Lung microvascular endothelial cell (primary cell): ENCODE measurements at regions not wholly inside any gene's neighbourhood (a gene's known extent, or its start where the extent isn't known, plus 50 kb on each side); places are given as distances from the start of the nearest gene placed in this dataset.
"Not testable (repeated sequence)": the region's sequence is repeated elsewhere in the genome, so short reads cannot be mapped to it uniquely, and the experiment has no call there.

Experiments used
- DNase-seq, 2 donors: peaks; one replicate each; pipeline versions ENCODE4 v3.0.0 to v3.0.0-alpha.2; 2010; ENCODE audit warnings: low read depth in 2 of 2

DNA sequence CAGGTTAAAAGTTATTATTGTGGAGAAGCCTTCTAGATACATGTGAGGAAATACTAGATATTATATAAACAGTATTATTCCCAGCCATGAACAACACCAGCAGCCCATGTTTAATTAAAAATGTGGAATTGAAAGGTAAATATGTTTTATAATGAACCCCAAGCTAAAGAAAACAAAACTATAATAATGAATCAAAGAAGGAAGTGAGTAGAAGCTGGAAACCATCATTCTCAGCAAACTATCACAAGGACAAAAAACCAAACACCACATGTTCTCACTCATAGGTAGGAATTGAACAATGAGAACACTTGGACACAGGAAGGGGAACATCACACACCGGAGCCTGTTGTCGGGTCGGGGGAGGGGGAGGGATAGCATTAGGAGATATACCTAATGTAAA lies 167.6 kb upstream of the CXXC4 start:
- DNase-seq: not testable (repeated sequence)

DNA sequence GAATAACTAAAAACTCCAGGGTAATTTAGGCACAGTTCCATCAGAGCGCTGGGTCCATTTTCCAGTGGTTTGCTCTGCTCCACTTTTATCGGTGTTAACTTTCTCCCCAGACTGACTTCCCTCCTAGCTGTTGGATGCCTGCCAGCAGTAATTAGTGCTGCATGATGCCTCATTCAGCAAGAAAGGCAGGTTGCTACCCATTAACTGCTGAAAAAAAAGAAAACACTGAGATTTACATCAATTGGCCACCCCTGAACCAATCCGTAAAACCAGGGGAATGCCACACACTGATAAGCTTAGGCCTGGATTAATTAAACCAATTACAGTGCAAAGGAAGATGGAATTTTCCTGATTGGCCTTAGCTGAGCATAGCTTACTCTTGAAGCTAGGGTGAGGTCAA lies 182.4 kb upstream of the CXXC4 start:
- no peak for DNase-seq

DNA sequence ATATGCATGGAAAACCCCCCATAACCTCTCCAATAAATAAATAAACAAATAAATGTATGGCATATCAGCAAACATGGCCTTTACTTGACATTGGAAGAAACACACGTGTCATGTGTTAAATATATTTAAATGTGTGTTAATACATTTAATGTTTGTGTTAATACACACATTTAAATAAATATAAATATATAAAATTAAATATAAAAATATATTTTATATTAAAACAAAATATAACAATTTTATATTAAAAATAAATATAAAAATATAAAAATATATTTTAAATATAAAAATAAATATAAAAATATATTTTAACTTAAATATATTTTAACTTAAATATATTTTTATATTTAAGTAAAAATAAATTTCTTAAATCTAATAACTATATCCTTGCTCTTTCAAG lies 187.6 kb upstream of the CXXC4 start:
- DNase-seq: no peak

DNA sequence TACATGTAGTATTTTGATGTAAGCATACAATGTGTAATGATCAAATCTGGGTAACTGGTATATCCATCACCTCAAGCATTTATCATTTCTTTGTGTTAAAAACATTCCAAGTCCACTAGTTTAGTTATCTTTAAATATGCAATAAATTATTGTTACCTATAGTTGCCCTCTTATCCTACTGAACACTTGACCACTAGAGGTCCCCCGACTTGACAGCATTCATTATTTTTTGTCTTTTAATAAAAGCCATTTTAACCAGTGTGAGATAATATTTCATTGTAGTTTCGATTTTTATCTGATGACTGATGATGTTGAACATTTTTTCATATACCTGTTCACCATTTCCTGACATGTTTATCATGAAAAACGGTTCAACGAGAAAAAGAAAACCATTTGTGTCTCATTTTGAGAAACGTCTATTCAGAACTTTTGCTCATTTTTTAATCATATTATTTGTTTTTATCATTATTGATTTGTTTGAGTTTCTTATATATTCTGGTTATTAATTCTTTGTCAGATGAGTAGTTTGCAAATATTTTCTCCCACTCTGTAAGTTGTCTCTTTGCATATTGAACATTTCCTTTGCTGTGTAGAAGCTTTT lies 199.0 kb upstream of the CXXC4 start:
- DNase-seq: peak in 1 of 2 donors; percentile 10

DNA sequence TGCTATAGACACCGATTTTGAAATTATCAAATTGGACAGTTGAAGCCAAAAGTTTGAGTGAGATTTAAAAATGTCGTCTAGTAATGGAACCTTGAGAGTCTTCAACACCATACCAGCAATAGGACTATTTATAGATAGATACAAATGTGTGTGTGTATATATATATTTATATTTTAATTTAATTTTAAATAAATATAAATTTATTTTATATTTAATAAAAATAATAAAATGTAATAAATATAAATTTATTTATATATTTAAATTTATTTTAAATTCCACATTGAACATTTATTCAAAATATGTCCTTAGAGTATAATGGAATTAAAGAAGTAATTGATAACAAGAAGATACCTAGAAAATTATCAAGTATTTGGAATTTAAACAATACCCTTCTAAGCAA lies 221.9 kb upstream of the CXXC4 start:
- DNase-seq: no peak

DNA sequence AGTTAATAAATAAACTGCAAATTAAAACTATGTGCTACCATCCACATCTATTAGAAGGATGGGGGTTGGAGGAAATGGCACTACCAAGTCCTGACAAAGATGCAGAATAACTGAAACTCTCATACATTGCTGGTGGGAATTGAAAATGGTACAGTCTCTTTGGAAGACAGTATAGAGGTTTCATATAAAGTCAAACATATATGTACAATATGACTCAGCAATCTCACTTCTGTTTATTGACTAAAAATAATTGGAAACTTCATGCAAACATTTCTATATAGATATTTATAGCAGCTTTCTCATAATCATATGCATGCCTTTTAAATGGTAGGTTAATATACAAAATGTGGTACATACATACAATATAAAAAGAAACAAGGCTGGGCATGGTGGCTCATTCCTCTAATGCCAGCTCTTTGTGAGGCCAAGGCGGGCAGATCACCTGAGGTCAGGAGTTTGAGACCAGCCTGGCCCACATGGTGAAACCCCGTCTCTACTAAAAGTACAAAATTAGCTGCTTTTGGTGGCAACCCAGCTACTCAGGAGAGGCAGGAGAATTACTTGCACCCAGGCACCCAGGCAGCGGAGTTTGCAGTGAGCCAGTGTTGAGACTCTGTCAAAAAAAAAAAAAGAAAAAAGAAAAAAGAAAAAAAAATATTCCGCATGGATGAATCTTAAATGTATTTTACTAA lies 225.0 kb upstream of the CXXC4 start:
- no peak for DNase-seq

DNA sequence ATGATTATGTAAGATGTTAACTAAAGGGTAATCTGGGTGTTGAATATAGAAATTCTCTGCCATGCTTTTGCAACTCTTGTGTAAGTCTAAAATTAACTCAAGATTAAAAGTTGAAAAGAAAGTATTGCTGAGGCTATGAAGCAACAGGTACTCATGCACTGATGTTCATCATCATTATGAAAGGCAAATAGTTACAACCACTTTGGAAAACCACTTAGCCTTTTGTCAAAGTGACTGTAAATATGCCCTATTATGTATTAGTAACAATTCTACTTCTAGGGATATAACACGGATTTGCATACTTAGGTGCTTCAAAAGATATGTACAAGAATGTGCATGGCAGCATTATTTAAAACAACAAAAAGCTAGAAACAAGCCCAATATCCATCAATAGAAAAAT lies 227.8 kb upstream of the CXXC4 start:
- DNase-seq: no peak

DNA sequence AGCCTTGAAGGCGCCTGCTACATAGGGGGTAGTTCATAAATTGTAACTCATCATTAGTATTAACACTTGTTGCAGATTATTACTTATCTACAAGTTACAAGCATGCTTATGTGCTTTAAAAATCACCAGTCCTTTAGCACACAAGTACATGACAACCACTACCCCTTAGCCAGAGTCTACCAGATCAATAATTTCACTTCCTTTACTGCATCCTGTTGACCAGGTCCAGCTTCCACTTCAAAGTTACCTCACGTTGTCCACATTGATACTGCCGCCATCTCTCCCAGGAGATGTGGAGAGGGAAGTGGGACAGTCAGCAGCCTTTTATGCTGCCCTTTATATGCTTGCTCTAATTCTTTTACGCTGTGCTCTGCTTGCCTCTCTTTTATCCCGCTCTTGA lies 231.3 kb upstream of the CXXC4 start:
- DNase-seq: no peak

DNA sequence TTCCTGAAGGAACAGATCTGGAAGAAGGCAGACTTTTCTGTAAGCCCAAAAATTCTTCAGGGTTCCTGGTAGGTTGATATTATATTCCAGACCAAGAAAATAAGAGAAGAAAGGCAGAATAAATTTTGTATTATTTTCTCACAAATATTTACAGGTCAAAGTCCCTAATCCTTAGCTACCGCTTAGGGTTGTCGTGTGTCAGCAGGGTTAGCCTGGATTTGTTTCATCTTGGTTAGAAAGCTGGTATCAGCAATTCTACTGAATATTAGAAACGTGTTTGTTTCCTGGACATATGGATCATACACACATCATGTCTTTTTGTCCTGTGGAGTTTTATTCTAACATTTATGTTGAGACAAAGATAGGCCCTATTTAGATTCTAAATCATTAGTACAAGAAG lies 232.9 kb upstream of the CXXC4 start:
- DNase-seq: no peak

DNA sequence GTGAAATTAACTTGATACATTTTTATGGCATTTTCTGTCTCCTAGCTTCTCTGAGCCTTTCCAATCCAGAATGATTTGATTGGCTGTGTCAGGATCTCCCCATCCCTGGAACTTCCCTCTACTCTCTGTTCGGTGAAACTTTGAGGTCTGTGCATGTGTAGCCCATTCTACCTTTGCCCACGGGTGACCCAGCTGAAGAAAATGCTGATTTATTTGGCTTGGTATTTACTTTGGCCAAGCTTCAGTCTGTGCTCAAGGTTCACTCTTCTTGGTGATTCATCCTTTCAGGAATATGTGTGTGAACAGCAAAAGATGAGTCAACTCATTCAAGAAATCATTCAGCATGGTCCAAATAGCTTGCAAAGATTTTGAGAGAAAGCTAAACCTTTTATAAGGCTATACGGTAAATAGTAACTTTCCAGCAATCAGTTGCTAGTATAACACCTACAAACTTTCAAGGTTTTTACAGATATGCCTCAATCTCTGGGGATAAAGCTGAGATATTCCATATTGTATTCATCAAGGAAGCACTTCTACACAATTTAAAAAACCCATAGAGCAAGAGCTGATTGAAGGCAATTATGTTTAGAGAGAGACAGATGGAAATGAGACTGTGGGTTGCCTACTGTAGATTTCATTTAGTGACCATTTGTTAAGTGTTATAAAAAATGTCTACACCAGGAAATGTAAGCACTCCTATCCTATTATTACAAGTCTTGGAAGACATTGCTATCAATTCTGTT lies 233.9 kb upstream of the CXXC4 start:
- peak in 1 of 2 donors; percentile 32 for DNase-seq

DNA sequence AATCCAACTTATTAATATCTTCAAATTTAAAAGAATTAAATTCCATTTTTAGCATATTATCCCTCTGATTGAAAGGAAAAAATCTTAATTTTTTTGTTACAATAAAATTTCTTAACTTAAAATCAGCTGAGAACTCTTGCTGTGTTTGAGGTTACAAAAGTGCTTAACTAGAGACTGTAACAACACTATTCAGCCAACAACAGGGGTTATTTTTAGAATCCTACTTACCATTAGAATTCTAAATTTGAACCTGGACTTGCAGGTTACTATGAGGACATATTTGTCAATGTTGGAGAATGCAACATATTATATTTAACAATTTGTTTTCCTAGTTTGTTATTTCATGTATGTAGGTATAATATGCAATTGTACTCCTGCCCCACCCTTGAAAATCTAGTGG lies 238.1 kb upstream of the CXXC4 start:
- no peak for DNase-seq

DNA sequence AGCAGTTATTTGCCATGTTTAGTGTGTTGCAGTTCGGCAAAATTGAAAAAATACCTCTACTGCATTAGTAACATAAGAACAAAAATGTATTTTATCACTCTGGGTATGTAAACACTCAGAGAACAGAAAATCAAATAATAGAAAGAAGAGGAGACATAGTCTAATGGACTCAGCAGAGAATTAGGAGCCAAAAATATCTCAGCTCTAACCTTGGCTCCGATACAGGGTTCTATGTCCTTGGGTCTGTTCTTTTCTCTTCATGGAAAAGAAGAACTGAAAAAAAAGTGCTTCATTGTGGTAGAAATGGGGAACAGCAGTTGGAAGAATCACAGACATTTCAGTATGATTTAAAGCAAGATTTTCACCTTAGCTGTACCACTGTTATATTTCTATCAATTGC lies 240.5 kb upstream of the CXXC4 start:
- DNase-seq: no peak

DNA sequence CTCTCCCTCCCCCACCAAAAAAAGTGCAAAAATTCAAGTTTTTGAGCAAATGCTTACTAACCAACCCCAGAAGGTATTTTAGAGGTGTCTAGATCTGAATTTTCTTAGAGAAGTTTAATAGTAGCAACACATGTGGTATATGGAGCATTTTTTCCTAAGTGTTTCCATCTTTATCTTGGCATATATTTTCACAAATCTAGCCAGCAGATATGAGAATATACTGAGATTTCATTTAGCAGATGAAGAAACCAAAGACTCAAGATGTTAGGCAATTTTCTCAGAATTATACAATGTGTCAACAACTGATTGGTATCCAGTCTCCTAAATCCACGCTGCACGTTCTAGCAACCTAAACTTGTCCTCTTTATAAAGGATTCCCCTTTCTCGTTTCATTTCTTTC lies 245.5 kb upstream of the CXXC4 start:
- no peak for DNase-seq

DNA sequence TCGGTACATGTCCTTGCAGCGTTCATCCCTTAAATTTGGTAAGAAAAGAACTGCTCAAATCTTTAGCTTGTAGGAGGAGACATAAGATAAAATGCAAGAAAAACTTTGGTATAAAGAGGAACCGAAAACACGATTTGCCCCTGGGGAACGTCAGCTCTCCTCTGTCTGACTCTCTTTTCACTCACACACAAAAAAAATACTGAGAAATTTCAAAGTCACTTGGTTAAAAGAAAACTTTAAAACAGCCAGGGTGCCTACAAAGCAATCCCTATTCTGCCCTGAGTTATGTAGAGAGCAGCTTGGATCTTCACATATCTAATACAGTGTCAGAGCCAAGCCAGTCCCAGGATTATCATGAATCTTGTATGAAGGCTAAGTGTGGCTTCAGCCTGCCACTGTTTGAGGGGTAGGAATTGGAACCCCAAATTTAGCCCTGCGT lies 248.5 kb upstream of the CXXC4 start:
- DNase-seq: no peak

DNA sequence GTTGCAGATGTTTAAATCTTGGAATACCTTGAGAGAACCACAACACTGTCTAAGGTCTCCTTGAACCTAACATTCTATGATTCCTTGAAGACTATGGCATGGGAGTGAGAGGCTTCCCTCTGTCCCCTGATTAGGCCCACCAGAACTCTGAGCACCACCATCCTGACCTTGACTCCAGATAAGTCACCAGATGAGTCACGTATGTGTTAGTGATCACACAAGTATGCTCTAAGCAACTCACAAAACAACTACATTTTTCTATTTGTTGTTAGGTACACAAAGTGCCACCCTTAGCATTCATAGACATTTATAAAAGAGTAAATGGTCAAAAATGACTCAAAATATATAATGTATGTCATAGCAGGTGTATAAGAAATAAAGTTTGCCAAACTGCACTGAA lies 252.9 kb upstream of the CXXC4 start:
- no peak for DNase-seq

DNA sequence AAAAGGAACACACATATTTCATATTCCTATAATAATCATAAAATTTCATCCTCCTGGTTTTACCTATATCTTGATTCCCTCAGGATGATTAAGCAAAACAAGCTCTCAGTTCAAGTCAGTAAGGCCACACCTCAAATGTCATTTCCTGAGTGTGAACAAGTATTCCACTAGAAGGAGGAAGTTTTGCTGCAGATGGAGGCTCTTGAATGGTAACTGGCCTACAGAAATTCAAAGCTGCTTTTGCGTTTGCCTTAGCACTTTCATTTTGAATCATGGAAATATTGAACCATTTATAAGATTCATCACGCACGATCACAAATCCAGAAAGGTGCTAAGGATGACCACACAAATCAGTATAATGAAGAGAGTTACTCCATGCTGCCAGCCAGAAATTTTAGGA lies 254.4 kb upstream of the CXXC4 start:
- DNase-seq: no peak

DNA sequence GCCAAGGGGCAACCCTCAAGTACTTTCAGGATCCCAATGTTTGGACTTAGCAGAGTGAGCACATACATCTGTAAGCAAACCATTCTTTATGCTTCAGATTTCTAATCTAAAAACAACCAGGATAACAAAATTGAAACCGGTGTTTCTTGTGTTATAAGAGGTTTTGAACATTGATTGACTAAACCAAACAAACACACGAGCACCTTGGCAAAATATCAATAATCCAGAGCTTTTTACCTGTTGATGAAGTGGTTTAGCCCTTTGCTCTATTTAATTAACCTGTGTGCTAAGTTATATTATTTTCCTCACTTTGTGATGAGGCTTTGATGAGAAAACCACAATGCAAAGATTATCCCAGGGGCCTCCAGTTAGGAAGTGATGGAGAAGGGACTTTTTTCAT lies 255.3 kb upstream of the CXXC4 start:
- no peak for DNase-seq

DNA sequence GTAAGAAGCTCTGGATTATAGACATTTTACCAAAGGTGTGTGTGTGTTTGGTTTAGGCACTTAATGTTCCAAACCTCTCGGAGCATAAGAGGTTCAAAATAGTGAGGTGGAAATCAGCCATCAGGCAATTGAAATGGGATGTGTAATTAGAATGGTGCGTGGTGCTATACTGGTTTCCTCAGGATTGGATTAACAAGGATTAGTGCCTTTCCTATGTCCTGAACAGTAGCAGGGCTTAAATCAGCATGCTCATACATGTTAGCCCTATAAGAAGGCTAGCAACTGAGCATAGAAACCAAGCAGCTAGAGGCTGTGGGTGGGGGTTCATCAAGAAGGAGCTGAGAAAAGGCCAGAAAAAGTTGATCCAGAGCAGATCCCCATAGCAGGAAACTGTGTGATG lies 256.8 kb upstream of the CXXC4 start:
- DNase-seq: no peak

DNA sequence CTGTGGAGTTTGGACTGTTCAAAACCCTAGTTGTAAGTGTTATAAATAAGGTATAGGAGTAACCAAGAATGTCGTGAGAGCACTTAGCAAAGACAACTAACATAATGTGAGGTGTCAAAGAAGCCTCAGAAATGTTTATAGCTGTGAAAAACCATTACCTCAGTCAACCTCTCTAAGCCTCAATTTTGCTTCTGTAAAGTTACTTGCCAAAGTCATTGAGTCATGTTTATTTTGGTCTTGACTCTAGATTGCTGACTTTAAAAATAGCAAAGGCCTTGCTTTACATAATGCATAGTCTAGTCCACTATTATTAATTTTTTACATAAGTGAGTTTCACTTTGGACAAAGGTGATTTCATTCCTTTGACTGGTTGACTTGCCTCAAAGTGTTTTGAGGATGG lies 257.6 kb upstream of the CXXC4 start:
- no peak for DNase-seq

DNA sequence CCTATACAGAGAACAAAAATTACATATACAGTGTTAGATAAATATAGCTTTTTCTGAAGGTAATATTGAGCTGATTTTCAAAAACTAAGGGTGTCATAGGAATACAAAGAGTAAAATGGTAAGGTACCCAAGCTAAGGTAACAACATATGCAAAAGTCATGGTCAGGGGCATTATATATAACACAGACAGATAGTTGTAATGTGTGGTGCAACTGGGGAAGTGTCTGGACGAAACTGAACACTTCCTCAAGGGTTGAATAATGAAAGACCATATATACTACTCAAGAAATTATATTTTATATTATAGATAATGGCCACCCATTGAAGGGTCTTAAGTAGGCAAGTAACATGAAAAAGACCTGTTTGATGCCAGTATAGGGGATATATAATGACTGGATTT lies 262.1 kb upstream of the CXXC4 start:
- no peak for DNase-seq

DNA sequence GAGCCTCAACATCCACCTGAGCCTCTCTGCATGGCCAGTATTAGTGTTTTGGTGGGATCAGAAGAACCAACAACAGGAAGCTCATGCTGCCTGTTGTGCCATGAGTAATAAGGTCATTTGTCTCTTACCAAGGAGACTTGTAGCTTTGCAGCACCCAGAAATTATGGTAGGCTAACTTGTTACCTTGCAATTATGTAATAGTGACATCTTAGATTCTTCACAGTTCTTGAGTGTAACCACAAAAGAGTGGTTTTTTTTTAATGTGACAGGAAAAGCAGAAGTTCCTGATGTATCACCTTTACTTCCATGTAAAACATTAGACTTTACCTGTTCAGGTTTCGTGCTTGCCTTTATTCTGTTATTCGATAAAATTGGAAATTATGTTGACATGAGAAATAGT lies 263.9 kb upstream of the CXXC4 start:
- no peak for DNase-seq

DNA sequence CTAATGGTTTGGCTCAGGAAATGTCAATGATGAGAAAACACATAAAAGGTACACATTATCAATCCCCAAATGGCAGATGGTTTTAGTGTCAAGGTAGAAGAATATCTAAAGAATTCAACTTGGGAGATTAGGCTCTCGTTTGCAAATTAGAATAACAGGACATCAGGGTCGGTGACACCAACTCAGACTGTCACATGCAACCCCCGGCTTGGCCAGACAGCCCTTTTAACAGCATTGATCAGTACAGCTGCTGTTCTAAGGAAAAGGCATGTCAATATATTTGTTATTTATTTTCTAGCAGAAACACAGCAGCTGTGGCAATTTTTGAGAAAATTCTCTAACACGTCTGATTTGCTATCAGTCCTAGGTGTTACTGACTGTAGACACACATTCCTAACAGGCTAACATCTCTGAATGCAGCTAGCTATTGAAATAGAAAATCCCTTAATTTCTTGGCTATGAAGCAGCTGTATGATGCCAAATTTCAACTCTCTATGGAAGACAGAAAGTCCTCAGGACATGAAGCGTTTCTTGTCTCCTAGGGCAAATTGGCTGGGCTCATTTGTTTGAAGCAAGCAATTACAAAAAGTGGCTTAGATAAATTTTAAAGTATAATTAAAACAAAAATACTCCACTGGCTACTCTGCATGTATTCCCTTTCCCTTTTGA lies 269.0 kb upstream of the CXXC4 start:
- no peak for DNase-seq

DNA sequence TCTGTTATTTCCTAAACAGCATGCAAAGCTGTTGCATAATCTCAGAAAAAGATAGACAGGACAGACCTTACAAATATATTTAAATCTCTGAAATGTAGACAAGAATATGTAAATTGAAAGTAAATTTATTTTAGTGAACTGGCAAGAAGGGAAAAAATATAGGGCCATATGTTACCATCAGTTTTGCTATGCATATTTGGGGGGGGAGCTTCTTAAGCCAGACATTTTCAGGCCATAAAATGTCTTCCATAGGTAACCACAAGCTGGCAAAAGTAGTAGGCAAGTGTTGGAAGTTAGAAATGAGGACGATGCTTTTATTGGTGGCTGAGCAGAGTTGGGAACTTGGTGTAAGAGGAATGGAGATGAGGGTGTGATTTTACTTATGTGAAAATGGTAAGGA lies 272.0 kb upstream of the CXXC4 start:
- DNase-seq: no peak
